Neural cell (in vitro differentiated cells): ENCODE measurements at regions not wholly inside any gene's neighbourhood (a gene's known extent, or its start where the extent isn't known, plus 50 kb on each side); places are given as distances from the start of the nearest gene placed in this dataset.

Source experiments
- EZH2 ChIP-seq: fragments of 200-600, 300-800 bp; shearing (Covaris generic), sonication (generic); IDR thresholded peaks from 2 replicates; pipeline ENCODE4 v1.6.1; 2014; ENCODE audit warnings: antibody characterized with exemption, low read length, borderline replicate concordance, mild to moderate bottlenecking; ENCODE audit not compliant: insufficient read depth, poor library complexity, severe bottlenecking
- POLR2AphosphoS5 ChIP-seq: IDR thresholded peaks from 2 replicates; pipeline ENCODE4 v1.6.1; 2012
- RAD21 ChIP-seq: fragments of 450-650 bp; conservative IDR thresholded peaks from 2 replicates; pipeline ENCODE4 v1.6.1; 2014; ENCODE audit warnings: antibody characterized with exemption, mild to moderate bottlenecking, moderate library complexity
- SMC3 ChIP-seq: fragments of 450-650 bp; conservative IDR thresholded peaks from 2 replicates; pipeline ENCODE4 v1.6.1; 2014; ENCODE audit warnings: antibody characterized with exemption, mild to moderate bottlenecking, moderate library complexity; ENCODE audit not compliant: poor library complexity
- TF ChIP-seq, protein P1 (sequence below): IDR thresholded peaks from 2 replicates; pipeline ENCODE4 v1.6.1; 2012; ENCODE audit warnings: borderline replicate concordance
- TF ChIP-seq, protein P2 (sequence below): fragments of 450-650 bp; IDR thresholded peaks from 2 replicates; pipeline ENCODE4 v1.5.1; 2014; ENCODE audit warnings: antibody characterized with exemption, mild to moderate bottlenecking, moderate library complexity; ENCODE audit not compliant: poor library complexity, severe bottlenecking

DNA sequence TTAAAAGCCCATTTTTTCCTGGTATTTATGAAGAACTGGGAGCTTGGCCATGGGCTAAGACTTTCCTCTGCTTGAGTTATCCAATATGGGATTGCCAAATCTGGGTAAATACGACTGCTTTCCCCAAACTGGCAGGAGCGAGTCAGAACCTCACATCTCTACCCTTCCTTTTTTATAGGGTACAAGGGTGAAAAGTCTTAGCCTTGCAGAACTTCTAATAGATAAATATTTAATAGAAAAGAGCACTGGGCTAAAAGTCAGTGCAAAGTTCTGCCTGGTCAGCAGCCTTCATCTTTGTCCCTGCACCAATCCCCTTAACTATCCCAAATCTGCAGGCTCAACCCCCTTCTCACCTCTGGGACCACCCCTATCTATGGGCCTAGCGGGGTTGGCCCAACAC is 61.6 kb upstream of the ACSL1 start:
- TF ChIP-seq, protein P1, sequence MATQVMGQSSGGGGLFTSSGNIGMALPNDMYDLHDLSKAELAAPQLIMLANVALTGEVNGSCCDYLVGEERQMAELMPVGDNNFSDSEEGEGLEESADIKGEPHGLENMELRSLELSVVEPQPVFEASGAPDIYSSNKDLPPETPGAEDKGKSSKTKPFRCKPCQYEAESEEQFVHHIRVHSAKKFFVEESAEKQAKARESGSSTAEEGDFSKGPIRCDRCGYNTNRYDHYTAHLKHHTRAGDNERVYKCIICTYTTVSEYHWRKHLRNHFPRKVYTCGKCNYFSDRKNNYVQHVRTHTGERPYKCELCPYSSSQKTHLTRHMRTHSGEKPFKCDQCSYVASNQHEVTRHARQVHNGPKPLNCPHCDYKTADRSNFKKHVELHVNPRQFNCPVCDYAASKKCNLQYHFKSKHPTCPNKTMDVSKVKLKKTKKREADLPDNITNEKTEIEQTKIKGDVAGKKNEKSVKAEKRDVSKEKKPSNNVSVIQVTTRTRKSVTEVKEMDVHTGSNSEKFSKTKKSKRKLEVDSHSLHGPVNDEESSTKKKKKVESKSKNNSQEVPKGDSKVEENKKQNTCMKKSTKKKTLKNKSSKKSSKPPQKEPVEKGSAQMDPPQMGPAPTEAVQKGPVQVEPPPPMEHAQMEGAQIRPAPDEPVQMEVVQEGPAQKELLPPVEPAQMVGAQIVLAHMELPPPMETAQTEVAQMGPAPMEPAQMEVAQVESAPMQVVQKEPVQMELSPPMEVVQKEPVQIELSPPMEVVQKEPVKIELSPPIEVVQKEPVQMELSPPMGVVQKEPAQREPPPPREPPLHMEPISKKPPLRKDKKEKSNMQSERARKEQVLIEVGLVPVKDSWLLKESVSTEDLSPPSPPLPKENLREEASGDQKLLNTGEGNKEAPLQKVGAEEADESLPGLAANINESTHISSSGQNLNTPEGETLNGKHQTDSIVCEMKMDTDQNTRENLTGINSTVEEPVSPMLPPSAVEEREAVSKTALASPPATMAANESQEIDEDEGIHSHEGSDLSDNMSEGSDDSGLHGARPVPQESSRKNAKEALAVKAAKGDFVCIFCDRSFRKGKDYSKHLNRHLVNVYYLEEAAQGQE = no peak
- TF ChIP-seq SMC3 = no peak
- TF ChIP-seq, protein P2, sequence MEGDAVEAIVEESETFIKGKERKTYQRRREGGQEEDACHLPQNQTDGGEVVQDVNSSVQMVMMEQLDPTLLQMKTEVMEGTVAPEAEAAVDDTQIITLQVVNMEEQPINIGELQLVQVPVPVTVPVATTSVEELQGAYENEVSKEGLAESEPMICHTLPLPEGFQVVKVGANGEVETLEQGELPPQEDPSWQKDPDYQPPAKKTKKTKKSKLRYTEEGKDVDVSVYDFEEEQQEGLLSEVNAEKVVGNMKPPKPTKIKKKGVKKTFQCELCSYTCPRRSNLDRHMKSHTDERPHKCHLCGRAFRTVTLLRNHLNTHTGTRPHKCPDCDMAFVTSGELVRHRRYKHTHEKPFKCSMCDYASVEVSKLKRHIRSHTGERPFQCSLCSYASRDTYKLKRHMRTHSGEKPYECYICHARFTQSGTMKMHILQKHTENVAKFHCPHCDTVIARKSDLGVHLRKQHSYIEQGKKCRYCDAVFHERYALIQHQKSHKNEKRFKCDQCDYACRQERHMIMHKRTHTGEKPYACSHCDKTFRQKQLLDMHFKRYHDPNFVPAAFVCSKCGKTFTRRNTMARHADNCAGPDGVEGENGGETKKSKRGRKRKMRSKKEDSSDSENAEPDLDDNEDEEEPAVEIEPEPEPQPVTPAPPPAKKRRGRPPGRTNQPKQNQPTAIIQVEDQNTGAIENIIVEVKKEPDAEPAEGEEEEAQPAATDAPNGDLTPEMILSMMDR = no peak
- TF ChIP-seq RAD21 = no peak
- TF ChIP-seq POLR2AphosphoS5 = no peak
- no peak for TF ChIP-seq EZH2
